Activated CD4-positive, alpha-beta memory T cell treated with anti-CD3 and anti-CD28 coated beads for 36 hours (primary cell): ENCODE measurements at regions not wholly inside any gene's neighbourhood (a gene's known extent, or its start where the extent isn't known, plus 50 kb on each side); places are given as distances from the start of the nearest gene placed in this dataset.

Experiments
- CTCF ChIA-PET: fragments of 350-600 bp; sonication (Branson Sonifier 250); formaldehyde crosslinking; loops from one replicate; lab custom pipeline; 2021; ENCODE audit warnings: antibody characterized with exemption, inconsistent platforms; lab: Charles Lee
- POLR2A ChIA-PET: fragments of 350-600 bp; sonication (Branson Sonifier 250); formaldehyde crosslinking; loops from one replicate; lab custom pipeline; 2021; ENCODE audit warnings: antibody characterized with exemption; lab: Charles Lee
- DNase-seq: peaks from one replicate; pipeline ENCODE4 v3.0.0-alpha.2; 2020
- H3K27ac Mint-ChIP-seq: one replicate; pipeline ENCODE4 v1.8.0; 2021; ENCODE audit warnings: mixed read lengths
- H3K27me3 Mint-ChIP-seq: one replicate; pipeline ENCODE4 v1.8.0; 2021; ENCODE audit warnings: mixed read lengths
- H3K36me3 Mint-ChIP-seq: one replicate; pipeline ENCODE4 v1.8.0; 2021; ENCODE audit warnings: mixed read lengths
- H3K4me1 Mint-ChIP-seq: one replicate; pipeline ENCODE4 v1.8.0; 2021; ENCODE audit warnings: low read depth, mixed read lengths
- H3K4me3 Mint-ChIP-seq: one replicate; pipeline ENCODE4 v1.8.0; 2021; ENCODE audit warnings: mild to moderate bottlenecking, mixed read lengths
- H3K9me3 Mint-ChIP-seq: one replicate; pipeline ENCODE4 v1.8.0; 2021; ENCODE audit warnings: mixed read lengths
- intact Hi-C: fragments of 100-400 bp; cut with micrococcal nuclease; formaldehyde crosslinking; loops from one replicate; pipeline ENCODE4 v1.15.1; 2023

GRCh38 chr11:44450295-44450932, 115.0 kb upstream of the CD82 start:
- Mint-ChIP-seq H3K4me3 (no peak overlapping the region), H3K27ac (no peak overlapping the region), H3K36me3 (no peaks in the 10 kb centered on the region), H3K4me1 (no peaks in the 10 kb centered on the region), H3K9me3 (no peaks in the 10 kb centered on the region), H3K27me3 (no peaks in the 10 kb centered on the region)
- DNase-seq: no peak
- intact Hi-C loops: no loop called here
- ChIA-PET POLR2A (no interaction called here), CTCF (no interaction called here)

- no peaks in the 10 kb centered on the region for H3K27me3 Mint-ChIP-seq
- H3K4me1 Mint-ChIP-seq: no peaks in the 10 kb centered on the region
- H3K27ac Mint-ChIP-seq: no peak overlapping the region
- H3K9me3 Mint-ChIP-seq: no peaks in the 10 kb centered on the region
- POLR2A ChIA-PET: no interaction called here
- CTCF ChIA-PET: no interaction called here
- H3K36me3 Mint-ChIP-seq: no peaks in the 10 kb centered on the region
- no peak overlapping the region for H3K4me3 Mint-ChIP-seq
- intact Hi-C loops: no loop called here
- no peak for DNase-seq
Observed at GRCh38 chr11:44451706-44452105, 113.8 kb upstream of the CD82 start.

- POLR2A ChIA-PET: no interaction called here
- intact Hi-C loops: no loop called here
- CTCF ChIA-PET: no interaction called here
Observed at GRCh38 chr11:44452827-44453572, 112.5 kb upstream of the CD82 start.

GRCh38 chr11:44453871-44454270, 111.6 kb upstream of the CD82 start:
- no peaks in the 10 kb centered on the region for H3K36me3 Mint-ChIP-seq
- H3K27ac Mint-ChIP-seq: no peak overlapping the region
- intact Hi-C loops: no loop called here
- no peak overlapping the region for H3K4me3 Mint-ChIP-seq
- H3K27me3 Mint-ChIP-seq: no peaks in the 10 kb centered on the region
- no peaks in the 10 kb centered on the region for H3K9me3 Mint-ChIP-seq
- no peak for DNase-seq
- POLR2A ChIA-PET: no interaction called here
- H3K4me1 Mint-ChIP-seq: no peaks in the 10 kb centered on the region
- CTCF ChIA-PET: no interaction called here

More at GRCh38 chr11:44452827-44453572, 112.5 kb upstream of the CD82 start:
- H3K27me3 Mint-ChIP-seq: no peaks in the 10 kb centered on the region
- no peak overlapping the region for H3K4me3 Mint-ChIP-seq
- H3K27ac Mint-ChIP-seq: no peak overlapping the region
- no peaks in the 10 kb centered on the region for H3K4me1 Mint-ChIP-seq
- no peaks in the 10 kb centered on the region for H3K36me3 Mint-ChIP-seq
- no peaks in the 10 kb centered on the region for H3K9me3 Mint-ChIP-seq
- no peak for DNase-seq

GRCh38 chr11:44454666-44455065, 110.8 kb upstream of the CD82 start:
- POLR2A ChIA-PET: no interaction called here
- no peak for DNase-seq
- no peak overlapping the region for H3K4me3 Mint-ChIP-seq
- H3K9me3 Mint-ChIP-seq: no peaks in the 10 kb centered on the region
- H3K27ac Mint-ChIP-seq: no peak overlapping the region
- CTCF ChIA-PET: no interaction called here
- H3K4me1 Mint-ChIP-seq: no peaks in the 10 kb centered on the region
- H3K36me3 Mint-ChIP-seq: no peaks in the 10 kb centered on the region
- intact Hi-C loops: no loop called here
- H3K27me3 Mint-ChIP-seq: no peaks in the 10 kb centered on the region

GRCh38 chr11:44456544-44457300, 108.7 kb upstream of the CD82 start:
- intact Hi-C loops: no loop called here
- H3K36me3 Mint-ChIP-seq: no peaks in the 10 kb centered on the region
- CTCF ChIA-PET: no interaction called here
- H3K4me1 Mint-ChIP-seq: no peaks in the 10 kb centered on the region
- H3K4me3 Mint-ChIP-seq: no peak overlapping the region
- no peaks in the 10 kb centered on the region for H3K9me3 Mint-ChIP-seq
- no peak overlapping the region for H3K27ac Mint-ChIP-seq
- POLR2A ChIA-PET: no interaction called here
- DNase-seq: no peak
- peaks cover 3% of the 10 kb centered on the region for H3K27me3 Mint-ChIP-seq

GRCh38 chr11:44457862-44458261, 107.6 kb upstream of the CD82 start:
- CTCF ChIA-PET: interaction anchor here (1.5 kb wide), 1 partner anchor 159 kb away, joined by 3 read pairs; no protein-coding TSS in a partner anchor
- no peak for DNase-seq
- Mint-ChIP-seq H3K4me1 (no peaks in the 10 kb centered on the region), H3K9me3 (no peaks in the 10 kb centered on the region), H3K36me3 (no peaks in the 10 kb centered on the region), H3K27me3 (peaks cover 3% of the 10 kb centered on the region), H3K4me3 (no peak overlapping the region), H3K27ac (no peak overlapping the region)
- POLR2A ChIA-PET: no interaction called here
- intact Hi-C loops: no loop called here

GRCh38 chr11:44463751-44464150, 101.7 kb upstream of the CD82 start:
- Mint-ChIP-seq H3K27ac (no peak overlapping the region), H3K4me1 (no peaks in the 10 kb centered on the region), H3K9me3 (peaks cover 10% of the 10 kb centered on the region), H3K27me3 (peaks cover 8% of the 10 kb centered on the region), H3K4me3 (no peak overlapping the region), H3K36me3 (no peaks in the 10 kb centered on the region)
- CTCF ChIA-PET: interaction anchor here (0.7 kb wide), 1 partner anchor 22 kb away, joined by 3 read pairs; no protein-coding TSS in a partner anchor
- POLR2A ChIA-PET: no interaction called here
- intact Hi-C loops: no loop called here
- DNase-seq: no peak

GRCh38 chr11:44464741-44465140, 100.7 kb upstream of the CD82 start:
- intact Hi-C loops: no loop called here
- Mint-ChIP-seq H3K9me3 (peaks cover 10% of the 10 kb centered on the region), H3K27ac (no peak overlapping the region), H3K36me3 (no peaks in the 10 kb centered on the region), H3K27me3 (peaks cover 10% of the 10 kb centered on the region), H3K4me1 (no peaks in the 10 kb centered on the region), H3K4me3 (no peak overlapping the region)
- DNase-seq: no peak
- ChIA-PET CTCF (no interaction called here), POLR2A (no interaction called here)

GRCh38 chr11:44466531-44467205, 98.8 kb upstream of the CD82 start:
- no peak overlapping the region for H3K27ac Mint-ChIP-seq
- intact Hi-C loops: no loop called here
- H3K27me3 Mint-ChIP-seq: peaks cover 10% of the 10 kb centered on the region
- H3K36me3 Mint-ChIP-seq: no peaks in the 10 kb centered on the region
- no peaks in the 10 kb centered on the region for H3K4me1 Mint-ChIP-seq
- POLR2A ChIA-PET: no interaction called here
- DNase-seq: no peak
- H3K9me3 Mint-ChIP-seq: peaks cover 10% of the 10 kb centered on the region
- H3K4me3 Mint-ChIP-seq: no peak overlapping the region
- CTCF ChIA-PET: no interaction called here

GRCh38 chr11:44467413-44467812, 98.0 kb upstream of the CD82 start:
- Mint-ChIP-seq H3K4me1 (no peaks in the 10 kb centered on the region), H3K27ac (no peak overlapping the region), H3K4me3 (no peak overlapping the region), H3K36me3 (no peaks in the 10 kb centered on the region), H3K9me3 (peaks cover 10% of the 10 kb centered on the region), H3K27me3 (peaks cover 11% of the 10 kb centered on the region)
- POLR2A ChIA-PET: no interaction called here
- intact Hi-C loops: no loop called here
- no peak for DNase-seq
- CTCF ChIA-PET: no interaction called here

GRCh38 chr11:44467931-44468330, 97.5 kb upstream of the CD82 start:
- H3K36me3 Mint-ChIP-seq: no peaks in the 10 kb centered on the region
- peaks cover 12% of the 10 kb centered on the region for H3K27me3 Mint-ChIP-seq
- H3K9me3 Mint-ChIP-seq: peaks cover 10% of the 10 kb centered on the region
- no peak overlapping the region for H3K27ac Mint-ChIP-seq
- no peak overlapping the region for H3K4me3 Mint-ChIP-seq
- DNase-seq: no peak
- H3K4me1 Mint-ChIP-seq: no peaks in the 10 kb centered on the region
- CTCF ChIA-PET: no interaction called here
- intact Hi-C loops: no loop called here
- POLR2A ChIA-PET: no interaction called here
